ENCODE measurements at regions not wholly inside any gene's neighbourhood (a gene's known extent, or its start where the extent isn't known, plus 50 kb on each side); places are given as distances from the start of the nearest gene placed in this dataset.

DNA sequence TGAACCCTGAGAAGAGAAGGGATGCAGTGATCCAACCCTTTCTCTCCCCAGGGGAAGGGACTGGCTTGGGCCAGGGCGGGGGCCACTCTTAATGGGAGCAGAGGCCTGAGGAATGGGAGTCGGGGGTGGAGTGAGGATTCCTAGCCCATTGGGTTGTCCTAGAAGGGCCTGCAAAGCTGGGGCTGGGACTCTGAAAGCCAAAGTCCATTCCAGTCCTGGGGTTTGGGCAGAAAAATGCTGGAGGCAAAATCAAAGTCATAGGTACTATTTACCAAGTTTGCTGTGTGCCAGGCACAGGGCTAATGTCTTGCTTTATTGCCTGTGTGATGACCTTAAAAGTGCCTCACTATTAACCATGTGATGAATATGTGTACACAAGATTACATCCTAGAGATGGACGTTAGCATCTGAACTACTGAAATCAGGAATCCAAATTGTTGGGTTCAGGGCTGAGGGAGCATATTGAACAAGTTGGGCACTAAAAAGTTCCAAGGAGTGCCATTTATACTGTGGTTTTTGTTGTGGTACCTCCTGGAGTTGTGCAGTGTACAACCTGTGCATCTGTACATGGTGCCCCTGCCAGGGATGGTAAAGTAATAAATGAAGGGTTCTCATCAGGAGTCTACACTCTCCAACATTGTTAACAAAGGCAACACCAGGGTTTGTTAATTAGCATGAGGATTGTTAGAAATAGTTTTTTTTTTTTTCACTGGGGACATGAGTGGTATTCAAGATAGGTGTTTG, 84.4 kb upstream of the NKD1 start:
- Histone ChIP-seq H3K4me3 (ENCODE audit: low read depth, low read length) (no peak overlapping the region), H3K9me3 (ENCODE audit: control insufficient read depth, insufficient read depth, low read depth, low read length) (no peaks in the 10 kb centered on the region), H3K4me1 (ENCODE audit: control insufficient read depth, insufficient read depth, low read length) (peaks cover 3% of the 10 kb centered on the region; the same call in 1 of the 2 replicates), H3K36me3 (ENCODE audit: control insufficient read depth in 2 of 2, insufficient read depth in 1 of 2, low read length in 2 of 2) (no peaks in the 10 kb centered on the region), H3K27ac (ENCODE audit: extremely low read depth, low read depth, low read length) (no peak overlapping the region)
- TF ChIP-seq, protein P1, sequence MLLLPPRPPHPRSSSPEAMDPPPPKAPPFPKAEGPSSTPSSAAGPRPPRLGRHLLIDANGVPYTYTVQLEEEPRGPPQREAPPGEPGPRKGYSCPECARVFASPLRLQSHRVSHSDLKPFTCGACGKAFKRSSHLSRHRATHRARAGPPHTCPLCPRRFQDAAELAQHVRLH (tag by site-specific recombination; IDR thresholded peaks at IDR 0.05), result peak; percentile 22; the same call in 1 of the 2 replicates
- TF ChIP-seq ZEB2 (tag by site-specific recombination; IDR thresholded peaks at IDR 0.05) (no peak), ZNF791 (tag by site-specific recombination; IDR thresholded peaks at IDR 0.05) (no peak)
- POLR2A ChIA-PET, result no interaction called here
- CTCF ChIA-PET, result no interaction called here

DNA sequence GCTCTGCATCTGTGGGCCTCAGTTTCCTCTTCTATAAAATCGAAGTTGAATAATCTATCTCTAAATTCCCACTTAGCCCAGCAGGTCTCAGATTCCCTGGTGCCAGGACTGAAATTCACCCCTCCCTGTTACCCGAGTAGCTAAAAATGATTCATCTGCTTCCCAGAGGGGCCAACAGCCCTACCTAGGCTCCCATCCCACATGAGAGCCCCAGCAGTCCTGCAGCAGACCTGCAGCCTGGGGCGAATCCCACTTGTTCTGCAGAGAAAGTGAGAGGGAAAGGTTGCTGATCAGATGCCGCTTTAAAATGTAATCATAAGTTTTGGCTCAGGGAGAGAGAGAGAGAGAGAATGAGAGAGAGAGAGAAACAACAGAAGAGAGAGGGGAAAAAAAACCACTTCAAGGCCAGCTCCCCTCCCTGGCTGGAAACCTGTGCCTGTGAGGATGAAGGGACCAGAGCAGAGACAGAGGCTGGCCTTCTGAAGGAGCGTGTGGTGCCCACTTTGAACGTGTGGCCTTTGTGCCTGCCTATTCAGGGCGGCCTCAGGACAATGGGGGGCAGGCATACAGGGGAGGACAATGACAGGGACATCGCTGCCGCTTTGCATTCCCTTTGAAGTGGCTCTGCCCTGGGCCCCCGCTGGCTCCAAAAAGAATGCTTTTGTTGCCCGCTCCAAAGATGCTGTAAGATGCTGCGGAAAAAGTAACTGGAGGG, 85.2 kb upstream of the NKD1 start:
- ChIA-PET CTCF (interaction anchor here (0.7 kb wide), 1 partner anchor 953 kb away, joined by 3 read pairs; no protein-coding TSS in a partner anchor), POLR2A (no interaction called here)
- Histone ChIP-seq H3K27ac (ENCODE audit: extremely low read depth, low read depth, low read length) (no peak overlapping the region), H3K4me1 (ENCODE audit: control insufficient read depth, insufficient read depth, low read length) (no peaks in the 10 kb centered on the region), H3K4me3 (ENCODE audit: low read depth, low read length) (no peak overlapping the region), H3K36me3 (ENCODE audit: control insufficient read depth in 2 of 2, insufficient read depth in 1 of 2, low read length in 2 of 2) (no peaks in the 10 kb centered on the region), H3K9me3 (ENCODE audit: control insufficient read depth, insufficient read depth, low read depth, low read length) (no peaks in the 10 kb centered on the region)
- TF ChIP-seq ZNF292 (tag by site-specific recombination; IDR thresholded peaks at IDR 0.05; ENCODE audit: borderline replicate concordance, low read depth) (no peak), ZNF175 (tag by site-specific recombination; IDR thresholded peaks at IDR 0.05) (no peak), ZNF140 (tag by site-specific recombination; IDR thresholded peaks at IDR 0.05) (no peak)
- TF ChIP-seq, protein P2, sequence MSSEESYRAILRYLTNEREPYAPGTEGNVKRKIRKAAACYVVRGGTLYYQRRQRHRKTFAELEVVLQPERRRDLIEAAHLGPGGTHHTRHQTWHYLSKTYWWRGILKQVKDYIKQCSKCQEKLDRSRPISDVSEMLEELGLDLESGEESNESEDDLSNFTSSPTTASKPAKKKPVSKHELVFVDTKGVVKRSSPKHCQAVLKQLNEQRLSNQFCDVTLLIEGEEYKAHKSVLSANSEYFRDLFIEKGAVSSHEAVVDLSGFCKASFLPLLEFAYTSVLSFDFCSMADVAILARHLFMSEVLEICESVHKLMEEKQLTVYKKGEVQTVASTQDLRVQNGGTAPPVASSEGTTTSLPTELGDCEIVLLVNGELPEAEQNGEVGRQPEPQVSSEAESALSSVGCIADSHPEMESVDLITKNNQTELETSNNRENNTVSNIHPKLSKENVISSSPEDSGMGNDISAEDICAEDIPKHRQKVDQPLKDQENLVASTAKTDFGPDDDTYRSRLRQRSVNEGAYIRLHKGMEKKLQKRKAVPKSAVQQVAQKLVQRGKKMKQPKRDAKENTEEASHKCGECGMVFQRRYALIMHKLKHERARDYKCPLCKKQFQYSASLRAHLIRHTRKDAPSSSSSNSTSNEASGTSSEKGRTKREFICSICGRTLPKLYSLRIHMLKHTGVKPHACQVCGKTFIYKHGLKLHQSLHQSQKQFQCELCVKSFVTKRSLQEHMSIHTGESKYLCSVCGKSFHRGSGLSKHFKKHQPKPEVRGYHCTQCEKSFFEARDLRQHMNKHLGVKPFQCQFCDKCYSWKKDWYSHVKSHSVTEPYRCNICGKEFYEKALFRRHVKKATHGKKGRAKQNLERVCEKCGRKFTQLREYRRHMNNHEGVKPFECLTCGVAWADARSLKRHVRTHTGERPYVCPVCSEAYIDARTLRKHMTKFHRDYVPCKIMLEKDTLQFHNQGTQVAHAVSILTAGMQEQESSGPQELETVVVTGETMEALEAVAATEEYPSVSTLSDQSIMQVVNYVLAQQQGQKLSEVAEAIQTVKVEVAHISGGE (tag by site-specific recombination; conservative IDR thresholded peaks at IDR 0.05; ENCODE audit: low read depth), result no peak

DNA sequence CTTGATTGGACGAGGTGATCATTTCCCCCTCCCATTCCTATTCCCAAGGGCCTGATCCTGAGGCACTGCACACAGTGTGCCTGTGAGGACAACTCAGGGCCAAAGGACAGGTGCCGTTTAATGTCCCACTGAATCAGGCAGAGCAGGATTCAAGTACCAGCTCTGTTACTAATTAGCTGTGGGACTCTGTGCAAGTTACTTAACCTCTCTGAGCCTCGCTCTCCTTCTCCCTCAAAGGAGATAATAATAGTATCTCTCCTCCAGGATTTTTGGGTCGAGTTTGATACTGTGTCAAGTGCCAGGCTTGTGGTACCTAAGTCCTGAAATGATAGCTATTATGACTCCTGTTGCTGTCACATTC, 86.8 kb upstream of the NKD1 start:
- Histone ChIP-seq H3K4me1 (ENCODE audit: control insufficient read depth, insufficient read depth, low read length) (no peaks in the 10 kb centered on the region), H3K9me3 (ENCODE audit: control insufficient read depth, insufficient read depth, low read depth, low read length) (no peaks in the 10 kb centered on the region), H3K27ac (ENCODE audit: extremely low read depth, low read depth, low read length) (no peak overlapping the region), H3K4me3 (ENCODE audit: low read depth, low read length) (no peak overlapping the region), H3K36me3 (ENCODE audit: control insufficient read depth in 2 of 2, insufficient read depth in 1 of 2, low read length in 2 of 2) (no peaks in the 10 kb centered on the region)
- ChIA-PET CTCF (interaction anchor here (0.6 to 0.7 kb wide), 4 partner anchors 51 to 405 kb away, joined by 3 to 4 read pairs (median 3); no protein-coding TSS in a partner anchor), POLR2A (no interaction called here)
- TF ChIP-seq ZNF202 (tag by site-specific recombination; IDR thresholded peaks at IDR 0.05; ENCODE audit: borderline replicate concordance), result no peak
- TF ChIP-seq YY1 (tag by site-specific recombination; IDR thresholded peaks at IDR 0.05), result no peak
- TF ChIP-seq ZNF114 (tag by site-specific recombination; IDR thresholded peaks at IDR 0.05), result no peak
- no peak for TF ChIP-seq ZNF677 (tag by site-specific recombination; IDR thresholded peaks at IDR 0.05)
- no peak for TF ChIP-seq ZNF660 (tag by site-specific recombination; IDR thresholded peaks at IDR 0.05)
- TF ChIP-seq, protein P3, sequence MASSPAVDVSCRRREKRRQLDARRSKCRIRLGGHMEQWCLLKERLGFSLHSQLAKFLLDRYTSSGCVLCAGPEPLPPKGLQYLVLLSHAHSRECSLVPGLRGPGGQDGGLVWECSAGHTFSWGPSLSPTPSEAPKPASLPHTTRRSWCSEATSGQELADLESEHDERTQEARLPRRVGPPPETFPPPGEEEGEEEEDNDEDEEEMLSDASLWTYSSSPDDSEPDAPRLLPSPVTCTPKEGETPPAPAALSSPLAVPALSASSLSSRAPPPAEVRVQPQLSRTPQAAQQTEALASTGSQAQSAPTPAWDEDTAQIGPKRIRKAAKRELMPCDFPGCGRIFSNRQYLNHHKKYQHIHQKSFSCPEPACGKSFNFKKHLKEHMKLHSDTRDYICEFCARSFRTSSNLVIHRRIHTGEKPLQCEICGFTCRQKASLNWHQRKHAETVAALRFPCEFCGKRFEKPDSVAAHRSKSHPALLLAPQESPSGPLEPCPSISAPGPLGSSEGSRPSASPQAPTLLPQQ (tag by site-specific recombination; IDR thresholded peaks at IDR 0.05), result no peak
- TF ChIP-seq SALL2 (tag by site-specific recombination; IDR thresholded peaks at IDR 0.05; ENCODE audit: borderline replicate concordance), result no peak
- no peak for TF ChIP-seq ZNF560 (tag by site-specific recombination; IDR thresholded peaks at IDR 0.05; ENCODE audit: borderline replicate concordance)
- TF ChIP-seq, protein P4, sequence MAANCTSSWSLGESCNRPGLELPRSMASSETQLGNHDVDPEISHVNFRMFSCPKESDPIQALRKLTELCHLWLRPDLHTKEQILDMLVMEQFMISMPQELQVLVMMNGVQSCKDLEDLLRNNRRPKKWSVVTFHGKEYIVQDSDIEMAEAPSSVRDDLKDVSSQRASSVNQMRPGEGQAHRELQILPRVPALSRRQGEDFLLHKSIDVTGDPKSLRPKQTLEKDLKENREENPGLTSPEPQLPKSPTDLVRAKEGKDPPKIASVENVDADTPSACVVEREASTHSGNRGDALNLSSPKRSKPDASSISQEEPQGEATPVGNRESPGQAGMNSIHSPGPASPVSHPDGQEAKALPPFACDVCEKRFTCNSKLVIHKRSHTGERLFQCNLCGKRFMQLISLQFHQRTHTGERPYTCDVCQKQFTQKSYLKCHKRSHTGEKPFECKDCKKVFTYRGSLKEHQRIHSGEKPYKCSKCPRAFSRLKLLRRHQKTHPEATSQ (tag by site-specific recombination; IDR thresholded peaks at IDR 0.05), result no peak
- TF ChIP-seq ZNF776 (tag by site-specific recombination; IDR thresholded peaks at IDR 0.05; ENCODE audit: borderline replicate concordance), result no peak
- TF ChIP-seq ZNF214 (tag by site-specific recombination; IDR thresholded peaks at IDR 0.05; ENCODE audit: borderline replicate concordance), result no peak
- no peak for TF ChIP-seq ZNF221 (tag by site-specific recombination; IDR thresholded peaks at IDR 0.05; ENCODE audit: borderline replicate concordance)
- no peak for TF ChIP-seq ZBTB8A (tag by site-specific recombination; IDR thresholded peaks at IDR 0.05)

Data from HEK293 (cell line).